CD4-positive, alpha-beta memory T cell (primary cell): ENCODE measurements at regions not wholly inside any gene's neighbourhood (a gene's known extent, or its start where the extent isn't known, plus 50 kb on each side); places are given as distances from the start of the nearest gene placed in this dataset.

Experiments used
- CTCF ChIA-PET: fragments of 350-600 bp; sonication (Branson Sonifier 250); formaldehyde crosslinking; loops from one replicate; lab custom pipeline; 2021; ENCODE audit warnings: inconsistent platforms; ENCODE audit not compliant: partially characterized antibody; lab: Charles Lee
- POLR2A ChIA-PET: fragments of 350-600 bp; sonication (Branson Sonifier 250); formaldehyde crosslinking; loops from one replicate; lab custom pipeline; 2021; ENCODE audit not compliant: partially characterized antibody; lab: Charles Lee
- DNase-seq, 5 donors: peaks; one replicate each; pipeline versions ENCODE4 v3.0.0 to v3.0.0-alpha.2; 2020 to 2022; ENCODE audit warnings: mixed read lengths in 1 of 5
- H3K27ac ChIP-seq: one replicate; pipeline ENCODE4 v1.7.0; 2013; ENCODE audit warnings: low read depth, low read length
- H3K27me3 ChIP-seq: 2 replicates; pipeline ENCODE4 v1.7.0; 2013; ENCODE audit warnings: mild to moderate bottlenecking, low read length, moderate library complexity; ENCODE audit not compliant: insufficient read depth
- H3K36me3 ChIP-seq: 2 replicates; pipeline ENCODE4 v1.7.0; 2013; ENCODE audit warnings: mild to moderate bottlenecking, low read length, moderate library complexity; ENCODE audit not compliant: insufficient read depth
- H3K4me1 ChIP-seq: 2 replicates; pipeline ENCODE4 v1.7.0; 2013; ENCODE audit warnings: mild to moderate bottlenecking, low read length, moderate library complexity; ENCODE audit not compliant: insufficient read depth
- H3K4me3 ChIP-seq, 2 donors: one replicate each; pipeline ENCODE4 v1.7.0; 2013; ENCODE audit warnings: low read length in 2 of 2, mild to moderate bottlenecking in 1 of 2
- H3K9me3 ChIP-seq, 2 donors: one replicate each; pipeline ENCODE4 v1.7.0; 2013; ENCODE audit warnings: low read length in 2 of 2, control low read depth in 1 of 2; ENCODE audit not compliant: control insufficient read depth in 1 of 2
- H3K27ac Mint-ChIP-seq, 7 donors: one replicate each; pipeline ENCODE4 v1.8.0; 2020 to 2021; ENCODE audit warnings: mixed read lengths in 7 of 7, mild to moderate bottlenecking in 6 of 7, inconsistent platforms in 3 of 7, moderate library complexity in 3 of 7
- H3K27me3 Mint-ChIP-seq, 2 donors: one replicate each; pipeline ENCODE4 v1.8.0; 2020 to 2021; ENCODE audit warnings: mixed read lengths in 2 of 2
- H3K36me3 Mint-ChIP-seq, 2 donors: one replicate each; pipeline ENCODE4 v1.8.0; 2020 to 2021; ENCODE audit warnings: mixed read lengths in 2 of 2, inconsistent platforms in 1 of 2, mild to moderate bottlenecking in 1 of 2
- H3K4me1 Mint-ChIP-seq, 4 donors: one replicate each; pipeline ENCODE4 v1.8.0; 2020 to 2021; ENCODE audit warnings: mixed read lengths in 4 of 4, mild to moderate bottlenecking in 1 of 4
- H3K4me3 Mint-ChIP-seq, 8 donors: one replicate each; pipeline ENCODE4 v1.8.0; 2020 to 2021; ENCODE audit warnings: mixed read lengths in 8 of 8, mild to moderate bottlenecking in 7 of 8, moderate library complexity in 6 of 8, inconsistent platforms in 3 of 8
- H3K9me3 Mint-ChIP-seq, 8 donors: one replicate each; pipeline ENCODE4 v1.8.0; 2020 to 2021; ENCODE audit warnings: mixed read lengths in 8 of 8, mild to moderate bottlenecking in 5 of 8, inconsistent platforms in 3 of 8, moderate library complexity in 1 of 8
- intact Hi-C: fragments of 100-400 bp; cut with micrococcal nuclease; formaldehyde crosslinking; loops from one replicate; pipeline ENCODE4 v1.15.1; 2023

DNA sequence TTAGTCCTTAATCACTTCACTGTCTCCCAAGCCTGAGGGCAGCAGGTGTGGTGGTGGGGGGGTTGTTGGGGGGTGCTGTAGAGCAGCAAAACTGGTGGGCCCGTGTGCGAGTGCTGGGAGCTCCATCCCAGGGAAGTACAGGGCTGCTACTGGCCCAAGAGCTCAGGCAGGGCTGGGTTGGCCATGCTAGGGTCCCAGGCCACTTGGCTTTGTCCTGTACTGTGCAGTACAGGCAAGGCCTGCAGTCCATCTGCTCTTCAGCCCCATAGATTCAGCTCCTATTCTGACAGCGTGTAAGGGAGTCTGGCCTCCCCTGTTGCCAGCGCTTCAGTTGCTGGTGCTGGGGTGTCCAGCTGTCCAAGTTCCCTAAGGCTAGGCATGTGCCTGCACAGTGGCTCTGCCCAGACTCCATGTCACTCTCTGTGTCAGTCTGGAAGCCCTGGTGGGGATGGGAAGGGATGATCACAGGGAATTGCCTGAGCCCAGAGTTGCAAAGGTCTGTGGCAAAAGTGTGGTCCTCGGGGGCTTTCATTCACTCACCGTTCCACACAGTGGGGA lies 1261.7 kb downstream of the EFNB2 start:
- Histone ChIP-seq H3K27ac (no peak overlapping the region), H3K9me3 (no peaks in the 10 kb centered on the region), H3K4me3 (no peak overlapping the region), H3K27me3 (no peaks in the 10 kb centered on the region), H3K36me3 (no peaks in the 10 kb centered on the region), H3K4me1 (no peaks in the 10 kb centered on the region)
- ChIA-PET POLR2A (no interaction called here), CTCF (interaction anchor here (0.8 kb wide), 1 partner anchor 11 kb away, joined by 3 read pairs; no protein-coding TSS in a partner anchor)
- Mint-ChIP-seq H3K4me3 (no peak overlapping the region), H3K4me1 (no peaks in the 10 kb centered on the region), H3K27me3 (peaks cover 1 to 3% of the 10 kb centered on the region in 2 donors), H3K27ac (no peak overlapping the region), H3K36me3 (no peaks in the 10 kb centered on the region), H3K9me3 (no peaks in the 10 kb centered on the region)
- no peak for DNase-seq
- intact Hi-C loops, result no loop called here

DNA sequence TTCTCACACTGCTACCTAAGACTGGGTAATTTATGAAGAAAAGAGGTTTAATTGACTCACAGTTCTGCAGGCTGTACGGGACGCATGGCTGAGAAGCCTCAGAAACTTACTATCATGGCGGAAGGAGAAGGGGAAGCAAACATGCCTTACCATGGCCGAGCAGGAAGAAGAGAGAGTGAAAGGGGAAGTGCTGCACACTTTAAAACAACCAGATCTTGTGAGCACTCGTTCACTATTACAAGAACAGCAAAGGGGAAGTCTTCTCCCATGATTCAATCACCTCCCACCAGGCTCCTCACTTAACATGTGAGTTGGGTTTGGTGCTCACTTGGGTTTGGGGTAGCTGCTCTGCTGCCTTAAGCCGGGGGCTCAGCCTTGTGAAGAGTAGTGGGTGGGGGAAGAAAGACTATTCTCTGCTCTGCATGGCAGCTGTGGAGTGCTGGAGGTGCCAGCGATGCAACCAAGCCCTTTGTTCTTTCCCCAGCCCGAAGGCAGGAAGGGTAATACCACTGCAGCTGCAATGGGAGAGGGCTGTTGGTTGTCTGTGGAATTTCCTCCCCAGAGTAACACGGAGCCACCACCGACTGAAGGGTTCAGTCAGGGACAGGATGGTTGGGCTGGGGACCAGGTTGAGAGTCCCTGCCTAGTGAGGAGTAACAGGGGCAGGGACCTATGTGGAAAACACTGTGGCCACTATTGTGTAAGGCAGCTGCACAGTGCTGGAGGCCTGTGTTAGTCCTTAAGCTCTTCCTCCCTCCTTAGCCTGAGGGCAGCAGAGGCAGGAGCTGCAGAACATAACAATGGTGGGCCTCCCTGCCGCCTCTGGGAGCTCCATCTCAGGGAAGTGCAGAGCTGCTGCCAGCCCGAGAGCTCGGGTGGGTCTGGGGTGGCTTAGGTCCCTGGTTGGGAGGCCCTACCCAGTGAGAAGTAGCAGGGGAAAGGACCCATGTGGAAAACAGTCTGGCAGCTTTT lies 1262.5 kb downstream of the EFNB2 start:
- no peak for DNase-seq
- Histone ChIP-seq H3K4me3 (no peak overlapping the region), H3K27ac (no peak overlapping the region)

DNA sequence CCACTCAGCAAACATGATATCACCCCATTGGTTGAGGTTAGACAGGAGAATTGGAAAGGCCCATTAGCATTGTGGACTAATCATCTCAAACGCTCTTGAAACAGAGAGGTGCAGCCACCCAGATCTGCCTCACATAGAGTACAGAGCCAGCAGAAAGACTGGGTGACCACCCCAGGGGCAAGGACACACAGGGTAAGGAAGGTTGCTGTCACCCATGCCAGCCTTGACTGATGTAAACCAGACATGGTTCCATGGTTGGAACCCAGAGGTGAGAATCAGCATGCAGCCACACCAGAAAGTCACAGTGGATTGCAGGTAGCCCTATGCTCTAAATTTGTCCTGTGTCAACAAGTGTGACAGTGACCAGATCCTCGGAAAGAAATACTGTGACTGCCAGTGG lies 1268.8 kb downstream of the EFNB2 start:
- H3K27me3 ChIP-seq, result no peaks in the 10 kb centered on the region
- no peaks in the 10 kb centered on the region for H3K36me3 Mint-ChIP-seq
- H3K27ac ChIP-seq, result no peak overlapping the region
- no peak overlapping the region for H3K27ac Mint-ChIP-seq
- H3K4me1 Mint-ChIP-seq, result no peaks in the 10 kb centered on the region
- no peaks in the 10 kb centered on the region for H3K4me1 ChIP-seq
- intact Hi-C loops, result no loop called here
- H3K4me3 Mint-ChIP-seq, result no peak overlapping the region
- ChIA-PET CTCF (no interaction called here), POLR2A (no interaction called here)
- H3K9me3 ChIP-seq, result no peaks in the 10 kb centered on the region
- no peaks in the 10 kb centered on the region for H3K9me3 Mint-ChIP-seq
- H3K36me3 ChIP-seq, result no peaks in the 10 kb centered on the region
- H3K4me3 ChIP-seq, result no peak overlapping the region
- no peaks in the 10 kb centered on the region for H3K27me3 Mint-ChIP-seq
- DNase-seq, result no peak

More for the DNA sequence above, 1262.5 kb downstream of the EFNB2 start:
- Mint-ChIP-seq H3K9me3 (no peaks in the 10 kb centered on the region), H3K36me3 (no peaks in the 10 kb centered on the region), H3K27me3 (peaks cover 1 to 3% of the 10 kb centered on the region in 2 donors), H3K4me3 (no peak overlapping the region), H3K4me1 (no peaks in the 10 kb centered on the region), H3K27ac (no peak overlapping the region)
- H3K27me3 ChIP-seq, result no peaks in the 10 kb centered on the region
- H3K4me1 ChIP-seq, result no peaks in the 10 kb centered on the region
- intact Hi-C loops, result no loop called here
- POLR2A ChIA-PET, result no interaction called here
- no peaks in the 10 kb centered on the region for H3K36me3 ChIP-seq
- CTCF ChIA-PET, result no interaction called here
- H3K9me3 ChIP-seq, result no peaks in the 10 kb centered on the region

DNA sequence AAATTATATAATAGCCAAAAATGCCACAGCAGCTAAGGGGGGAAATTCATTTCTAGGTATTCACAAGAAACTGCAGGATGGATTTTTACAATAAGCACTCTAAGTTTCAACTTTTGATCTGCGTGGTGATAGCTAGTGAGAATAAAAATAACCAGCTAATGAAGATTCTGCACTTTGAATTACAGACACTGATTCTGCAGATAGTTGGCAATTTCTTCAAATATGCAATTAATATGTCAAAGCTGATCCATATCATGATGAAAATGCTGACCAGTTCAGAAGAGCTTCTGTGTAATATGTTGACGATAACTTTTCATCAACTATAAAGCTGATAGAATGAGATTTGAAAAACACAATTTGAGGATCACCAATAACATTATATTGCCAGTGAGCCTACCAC lies 1272.9 kb downstream of the EFNB2 start:
- intact Hi-C loops, result no loop called here
- no peaks in the 10 kb centered on the region for H3K27me3 Mint-ChIP-seq
- no peak overlapping the region for H3K4me3 ChIP-seq
- H3K36me3 Mint-ChIP-seq, result no peaks in the 10 kb centered on the region
- CTCF ChIA-PET, result no interaction called here
- H3K27ac Mint-ChIP-seq, result no peak overlapping the region
- H3K9me3 Mint-ChIP-seq, result no peaks in the 10 kb centered on the region
- no peak overlapping the region for H3K4me3 Mint-ChIP-seq
- DNase-seq, result no peak
- H3K36me3 ChIP-seq, result no peaks in the 10 kb centered on the region
- POLR2A ChIA-PET, result no interaction called here
- no peaks in the 10 kb centered on the region for H3K9me3 ChIP-seq
- no peaks in the 10 kb centered on the region for H3K4me1 Mint-ChIP-seq
- H3K27ac ChIP-seq, result no peak overlapping the region
- no peaks in the 10 kb centered on the region for H3K4me1 ChIP-seq
- no peaks in the 10 kb centered on the region for H3K27me3 ChIP-seq

DNA sequence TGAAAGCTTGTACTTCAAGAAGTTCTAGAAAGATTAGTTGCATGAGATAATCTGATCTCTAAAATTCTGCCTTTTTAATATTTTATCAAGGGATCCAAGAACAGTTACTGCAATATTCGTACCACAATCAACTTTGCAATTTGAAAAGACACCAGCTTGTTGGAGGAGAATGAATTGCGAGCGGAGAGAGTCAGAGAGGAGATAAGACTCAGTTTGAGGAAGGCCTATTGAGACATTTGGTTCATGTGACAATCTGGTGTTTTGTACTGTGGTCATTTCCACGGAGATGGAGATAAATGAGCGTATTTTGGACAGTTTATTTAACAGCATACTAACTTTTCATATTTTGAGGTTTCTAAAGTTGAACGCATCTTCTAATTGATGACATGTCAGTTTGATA lies 1276.0 kb downstream of the EFNB2 start:
- Histone ChIP-seq H3K27me3 (no peaks in the 10 kb centered on the region), H3K27ac (no peak overlapping the region), H3K4me1 (no peaks in the 10 kb centered on the region), H3K4me3 (no peak overlapping the region), H3K9me3 (no peaks in the 10 kb centered on the region), H3K36me3 (no peaks in the 10 kb centered on the region)
- H3K4me1 Mint-ChIP-seq, result no peaks in the 10 kb centered on the region
- no peak overlapping the region for H3K27ac Mint-ChIP-seq
- no peaks in the 10 kb centered on the region for H3K36me3 Mint-ChIP-seq
- H3K27me3 Mint-ChIP-seq, result no peaks in the 10 kb centered on the region
- ChIA-PET POLR2A (no interaction called here), CTCF (no interaction called here)
- DNase-seq, result no peak
- intact Hi-C loops, result no loop called here
- no peaks in the 10 kb centered on the region for H3K9me3 Mint-ChIP-seq
- H3K4me3 Mint-ChIP-seq, result no peak overlapping the region

DNA sequence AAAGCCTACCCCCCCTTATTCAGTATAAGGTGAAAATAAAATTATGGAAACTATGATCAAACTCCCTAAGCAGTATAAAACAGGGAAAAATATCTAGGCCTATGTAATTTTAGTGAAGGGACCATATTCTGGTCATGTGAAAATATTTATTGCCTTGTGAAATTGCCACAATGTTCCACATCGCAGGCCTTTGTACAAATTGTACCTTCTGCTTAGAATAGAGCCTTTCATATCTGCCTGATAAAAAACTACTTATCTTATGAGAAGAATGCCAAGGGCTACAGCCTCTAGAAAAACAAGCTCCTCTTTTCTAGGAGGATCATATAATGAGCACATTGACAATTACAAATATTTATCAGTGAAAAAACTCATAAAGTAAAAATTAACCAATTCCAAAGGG lies 1280.0 kb downstream of the EFNB2 start:
- POLR2A ChIA-PET, result no interaction called here

DNA sequence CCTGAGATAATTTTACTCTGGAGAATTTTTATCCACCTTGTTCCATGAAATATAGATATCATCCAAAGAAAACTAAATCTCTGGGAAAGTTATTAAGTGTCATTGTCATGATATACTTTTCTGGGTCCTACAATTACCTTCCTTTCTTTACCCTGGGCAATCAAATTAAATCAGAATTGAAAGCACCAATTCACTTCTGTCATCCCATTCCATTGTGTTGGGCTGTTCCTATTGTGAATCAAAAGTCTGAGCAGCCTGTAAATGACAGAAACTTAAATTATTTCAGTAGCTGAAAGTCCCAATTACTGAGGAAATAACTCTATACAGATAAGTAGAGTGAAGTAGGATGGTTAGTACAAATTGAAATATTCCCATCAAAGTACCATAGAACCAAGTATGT lies 1284.2 kb downstream of the EFNB2 start:
- H3K27me3 Mint-ChIP-seq, result no peaks in the 10 kb centered on the region
- ChIA-PET CTCF (no interaction called here), POLR2A (no interaction called here)
- Histone ChIP-seq H3K27me3 (no peaks in the 10 kb centered on the region), H3K36me3 (no peaks in the 10 kb centered on the region), H3K9me3 (no peaks in the 10 kb centered on the region), H3K4me3 (no peak overlapping the region), H3K4me1 (no peaks in the 10 kb centered on the region), H3K27ac (no peak overlapping the region)
- H3K4me1 Mint-ChIP-seq, result no peaks in the 10 kb centered on the region
- H3K27ac Mint-ChIP-seq, result no peak overlapping the region
- intact Hi-C loops, result no loop called here
- no peak for DNase-seq
- H3K9me3 Mint-ChIP-seq, result peaks cover 0 to 10% (median under 1%) of the 10 kb centered on the region in 8 donors
- H3K36me3 Mint-ChIP-seq, result no peaks in the 10 kb centered on the region
- no peak overlapping the region for H3K4me3 Mint-ChIP-seq

More for the DNA sequence above, 1280.0 kb downstream of the EFNB2 start:
- H3K27ac Mint-ChIP-seq, result no peak overlapping the region
- Histone ChIP-seq H3K36me3 (no peaks in the 10 kb centered on the region), H3K4me1 (no peaks in the 10 kb centered on the region), H3K27ac (no peak overlapping the region), H3K27me3 (no peaks in the 10 kb centered on the region), H3K9me3 (no peaks in the 10 kb centered on the region), H3K4me3 (no peak overlapping the region)
- no peak overlapping the region for H3K4me3 Mint-ChIP-seq
- H3K4me1 Mint-ChIP-seq, result no peaks in the 10 kb centered on the region
- H3K27me3 Mint-ChIP-seq, result no peaks in the 10 kb centered on the region
- no peaks in the 10 kb centered on the region for H3K36me3 Mint-ChIP-seq
- no peak for DNase-seq
- intact Hi-C loops, result no loop called here
- H3K9me3 Mint-ChIP-seq, result peaks cover 0 to 4% (median 0%) of the 10 kb centered on the region in 8 donors
- CTCF ChIA-PET, result no interaction called here
